Mesenchymal stem cell (in vitro differentiated cells and primary cell): ENCODE measurements at regions not wholly inside any gene's neighbourhood (a gene's known extent, or its start where the extent isn't known, plus 50 kb on each side); places are given as distances from the start of the nearest gene placed in this dataset.

Experiments used
- DNase-seq: peaks from one replicate; pipeline ENCODE4 v3.0.0-alpha.2; 2013
- H2AFZ ChIP-seq: one replicate; pipeline ENCODE4 v1.6.1; 2013; ENCODE audit warnings: low read depth, mild to moderate bottlenecking, control low read depth, inconsistent platforms, low read length, moderate library complexity
- H2AK5ac ChIP-seq: 2 replicates; pipeline ENCODE4 v1.6.1; 2013; ENCODE audit warnings: low read length, moderate library complexity, mild to moderate bottlenecking, inconsistent platforms; ENCODE audit not compliant: severe bottlenecking
- H2BK120ac ChIP-seq: one replicate; pipeline ENCODE4 v1.6.1; 2013; ENCODE audit warnings: low read depth, mild to moderate bottlenecking, inconsistent platforms, low read length, moderate library complexity
- H2BK12ac ChIP-seq, 2 experiments: one replicate each; pipeline ENCODE4 v1.6.1; 2013; ENCODE audit warnings: inconsistent platforms in 2 of 2, low read length in 2 of 2, mild to moderate bottlenecking in 2 of 2, moderate library complexity in 2 of 2, control low read depth in 1 of 2
- H2BK15ac ChIP-seq: one replicate; pipeline ENCODE4 v1.6.1; 2013; ENCODE audit warnings: mild to moderate bottlenecking, low read depth, inconsistent platforms; ENCODE audit not compliant: poor library complexity, severe bottlenecking
- H2BK5ac ChIP-seq: 2 replicates; pipeline ENCODE4 v1.6.1; 2013; ENCODE audit warnings: low read depth, mild to moderate bottlenecking, low read length, control low read depth, inconsistent platforms; ENCODE audit not compliant: poor library complexity, severe bottlenecking
- H3K14ac ChIP-seq, 2 experiments: one replicate each; pipeline ENCODE4 v1.6.1; 2013; ENCODE audit warnings: inconsistent platforms in 2 of 2, low read length in 2 of 2, control low read depth in 1 of 2, mild to moderate bottlenecking in 1 of 2, moderate library complexity in 1 of 2
- H3K18ac ChIP-seq, 2 experiments: one replicate each; pipeline ENCODE4 v1.6.1; 2013; ENCODE audit warnings: inconsistent platforms in 2 of 2, low read length in 2 of 2, control low read depth in 1 of 2, low read depth in 1 of 2, mild to moderate bottlenecking in 1 of 2
- H3K23ac ChIP-seq, 2 experiments: one replicate each; pipeline ENCODE4 v1.6.1; 2013; ENCODE audit warnings: inconsistent platforms in 2 of 2, low read length in 2 of 2, mild to moderate bottlenecking in 2 of 2, moderate library complexity in 2 of 2, control low read depth in 1 of 2
- H3K27ac ChIP-seq: 2 replicates; pipeline ENCODE4 v1.5.1; 2013; ENCODE audit warnings: mild to moderate bottlenecking, moderate library complexity, low read length, control low read depth, inconsistent platforms; ENCODE audit not compliant: poor library complexity, severe bottlenecking
- H3K27me3 ChIP-seq, 2 experiments: 2 replicates each; pipeline versions ENCODE4 v1.6.1 to v1.7.0; 2013; ENCODE audit warnings: low read length in 2 of 2, mild to moderate bottlenecking in 2 of 2, moderate library complexity in 2 of 2, control low read depth in 1 of 2, inconsistent platforms in 1 of 2; ENCODE audit not compliant: control insufficient read depth in 1 of 2, insufficient read depth in 1 of 2
- H3K36me3 ChIP-seq, 2 experiments: 2 replicates each; pipeline versions ENCODE4 v1.6.1 to v1.7.0; 2013; ENCODE audit warnings: low read length in 2 of 2, control low read depth in 1 of 2, inconsistent platforms in 1 of 2, low read depth in 1 of 2, mild to moderate bottlenecking in 1 of 2; ENCODE audit not compliant: insufficient read depth in 2 of 2, control insufficient read depth in 1 of 2
- H3K4ac ChIP-seq, 2 experiments: one replicate each; pipeline ENCODE4 v1.6.1; 2013; ENCODE audit warnings: inconsistent platforms in 2 of 2, low read length in 2 of 2, mild to moderate bottlenecking in 2 of 2, moderate library complexity in 2 of 2, control low read depth in 1 of 2, low read depth in 1 of 2
- H3K4me1 ChIP-seq: 2 replicates; pipeline ENCODE4 v1.6.1; 2013; ENCODE audit warnings: low read depth, low read length, control low read depth; ENCODE audit not compliant: control insufficient read depth, insufficient read depth
- H3K4me2 ChIP-seq: 2 replicates; pipeline ENCODE4 v1.6.1; 2013; ENCODE audit warnings: low read length, mild to moderate bottlenecking, inconsistent platforms; ENCODE audit not compliant: poor library complexity, severe bottlenecking
- H3K4me3 ChIP-seq, 2 experiments: 2 replicates each; pipeline versions ENCODE4 v1.5.1 to v1.7.0; 2013; ENCODE audit warnings: low read length in 2 of 2, mild to moderate bottlenecking in 2 of 2, control low read depth in 1 of 2, low read depth in 1 of 2; ENCODE audit not compliant: insufficient read depth in 1 of 2
- H3K79me1 ChIP-seq: replicated peaks from 2 replicates; pipeline ENCODE4 v1.6.1; 2013; ENCODE audit warnings: mild to moderate bottlenecking, control low read depth, low read length, inconsistent platforms; ENCODE audit not compliant: poor library complexity, severe bottlenecking
- H3K9ac ChIP-seq: 2 replicates; pipeline ENCODE4 v1.7.0; 2013; ENCODE audit warnings: mild to moderate bottlenecking, low read length, moderate library complexity
- H3K9me3 ChIP-seq: 2 replicates; pipeline ENCODE4 v1.7.0; 2013; ENCODE audit warnings: mild to moderate bottlenecking, low read length; ENCODE audit not compliant: control insufficient read depth
- H4K8ac ChIP-seq: one replicate; pipeline ENCODE4 v1.6.1; 2013; ENCODE audit warnings: inconsistent platforms, mild to moderate bottlenecking, low read length, moderate library complexity
- H4K91ac ChIP-seq: one replicate; pipeline ENCODE4 v1.6.1; 2013; ENCODE audit warnings: mild to moderate bottlenecking, low read length, inconsistent platforms
- WGBS: methylation state at CpG from one replicate; pipeline ENCODE4 v1.1.7; 2013; ENCODE audit warnings: mixed read lengths; 5-methylcytosine and 5-hydroxymethylcytosine counted together

GRCh38 chr1:29640428-29640785 is 404.1 kb downstream of the PTPRU start:
- H3K4me1 ChIP-seq, result peaks cover 13% of the 10 kb centered on the region
- no peak overlapping the region for H3K23ac ChIP-seq
- no peak overlapping the region for H2AFZ ChIP-seq
- peaks cover 0 to 27% of the 10 kb centered on the region in 2 experiments for H3K27me3 ChIP-seq
- no peaks in the 10 kb centered on the region for H3K79me1 ChIP-seq
- H3K4ac ChIP-seq, result no peak overlapping the region
- H3K4me3 ChIP-seq, result no peak overlapping the region
- H4K91ac ChIP-seq, result no peak overlapping the region
- no peak overlapping the region for H2BK5ac ChIP-seq
- 88% methylated on average over 4 of the region's 4 CpGs for WGBS
- peak overlapping the region; percentile 86 for H2AK5ac ChIP-seq
- H3K36me3 ChIP-seq, result no peaks in the 10 kb centered on the region
- no peak overlapping the region for H2BK15ac ChIP-seq
- no peak overlapping the region for H4K8ac ChIP-seq
- no peak overlapping the region for H2BK120ac ChIP-seq
- H3K18ac ChIP-seq, result no peak overlapping the region
- no peak overlapping the region for H2BK12ac ChIP-seq
- H3K9me3 ChIP-seq, result no peaks in the 10 kb centered on the region
- no peak for DNase-seq
- no peak overlapping the region for H3K9ac ChIP-seq
- no peak overlapping the region for H3K14ac ChIP-seq
- no peak overlapping the region for H3K4me2 ChIP-seq
- peak overlapping the region; percentile 78 for H3K27ac ChIP-seq

GRCh38 chr1:29639741-29640427 is 403.6 kb downstream of the PTPRU start:
- H3K23ac ChIP-seq, result no peak overlapping the region
- no peak overlapping the region for H3K9ac ChIP-seq
- peak overlapping the region; percentile 0 for H2BK5ac ChIP-seq
- no peak overlapping the region for H2BK12ac ChIP-seq
- no peak overlapping the region for H2BK120ac ChIP-seq
- peak overlapping the region; percentile 78 for H3K27ac ChIP-seq
- no peak overlapping the region for H2BK15ac ChIP-seq
- H4K91ac ChIP-seq, result no peak overlapping the region
- peaks cover 13% of the 10 kb centered on the region for H3K4me1 ChIP-seq
- no peak overlapping the region for H3K14ac ChIP-seq
- no peaks in the 10 kb centered on the region for H3K79me1 ChIP-seq
- peak; percentile 2 for DNase-seq
- H2AFZ ChIP-seq, result no peak overlapping the region
- H2AK5ac ChIP-seq, result peak overlapping the region; percentile 66
- no peak overlapping the region for H3K4ac ChIP-seq
- no peaks in the 10 kb centered on the region for H3K36me3 ChIP-seq
- H3K27me3 ChIP-seq, result peaks cover 0 to 27% of the 10 kb centered on the region in 2 experiments
- H3K4me3 ChIP-seq, result no peak overlapping the region
- WGBS, result 85% methylated on average over 14 of the region's 15 CpGs
- no peak overlapping the region for H3K4me2 ChIP-seq
- H3K18ac ChIP-seq, result no peak overlapping the region
- no peak overlapping the region for H4K8ac ChIP-seq
- H3K9me3 ChIP-seq, result no peaks in the 10 kb centered on the region

GRCh38 chr1:29639156-29639736 is 402.9 kb downstream of the PTPRU start:
- H3K36me3 ChIP-seq, result no peaks in the 10 kb centered on the region
- no peak overlapping the region for H3K4me3 ChIP-seq
- H2BK120ac ChIP-seq, result no peak overlapping the region
- no peak overlapping the region for H2BK15ac ChIP-seq
- peaks cover 13% of the 10 kb centered on the region for H3K4me1 ChIP-seq
- 89% methylated on average over 2 of the region's 6 CpGs for WGBS
- DNase-seq, result no peak
- H4K8ac ChIP-seq, result no peak overlapping the region
- H3K23ac ChIP-seq, result no peak overlapping the region
- no peak overlapping the region for H3K4ac ChIP-seq
- H4K91ac ChIP-seq, result no peak overlapping the region
- no peak overlapping the region for H3K4me2 ChIP-seq
- no peak overlapping the region for H3K14ac ChIP-seq
- H3K18ac ChIP-seq, result no peak overlapping the region
- H2BK5ac ChIP-seq, result peak overlapping the region; percentile 0
- no peaks in the 10 kb centered on the region for H3K9me3 ChIP-seq
- H3K9ac ChIP-seq, result no peak overlapping the region
- H2BK12ac ChIP-seq, result no peak overlapping the region
- peaks cover 0 to 33% of the 10 kb centered on the region in 2 experiments for H3K27me3 ChIP-seq
- H3K27ac ChIP-seq, result peak overlapping the region; percentile 78
- no peaks in the 10 kb centered on the region for H3K79me1 ChIP-seq
- no peak overlapping the region for H2AFZ ChIP-seq
- H2AK5ac ChIP-seq, result peak overlapping the region; percentile 66

GRCh38 chr1:29638281-29638680 is 402.0 kb downstream of the PTPRU start:
- no peak overlapping the region for H2BK15ac ChIP-seq
- H3K9me3 ChIP-seq, result no peaks in the 10 kb centered on the region
- no peak overlapping the region for H3K9ac ChIP-seq
- H2BK5ac ChIP-seq, result no peak overlapping the region
- H2AFZ ChIP-seq, result no peak overlapping the region
- H3K4me3 ChIP-seq, result no peak overlapping the region
- no peak overlapping the region for H3K4me2 ChIP-seq
- no peak for DNase-seq
- H2BK12ac ChIP-seq, result no peak overlapping the region
- H3K79me1 ChIP-seq, result no peaks in the 10 kb centered on the region
- H3K36me3 ChIP-seq, result no peaks in the 10 kb centered on the region
- peak overlapping the region; percentile 86 for H2AK5ac ChIP-seq
- no peak overlapping the region for H3K18ac ChIP-seq
- H3K4ac ChIP-seq, result no peak overlapping the region
- no peak overlapping the region for H4K8ac ChIP-seq
- H3K4me1 ChIP-seq, result peaks cover 17% of the 10 kb centered on the region
- WGBS, result 71% methylated on average over 2 of the region's 2 CpGs
- H2BK120ac ChIP-seq, result no peak overlapping the region
- H3K23ac ChIP-seq, result no peak overlapping the region
- peaks cover 0 to 42% of the 10 kb centered on the region in 2 experiments for H3K27me3 ChIP-seq
- no peak overlapping the region for H3K27ac ChIP-seq
- no peak overlapping the region for H4K91ac ChIP-seq
- no peak overlapping the region for H3K14ac ChIP-seq
